GM12865 (cell line): ENCODE measurements at regions not wholly inside any gene's neighbourhood (a gene's known extent, or its start where the extent isn't known, plus 50 kb on each side); places are given as distances from the start of the nearest gene placed in this dataset.

Source experiments
- DNase-seq: peaks from one replicate; pipeline ENCODE4 v3.0.0; 2010; ENCODE audit warnings: low read depth
- H3K4me3 ChIP-seq: 2 replicates; pipeline ENCODE4 v1.5.1; 2011; ENCODE audit warnings: mild to moderate bottlenecking, low read depth, low read length, control low read depth
- CTCF ChIP-seq: IDR thresholded peaks from 2 replicates; pipeline ENCODE4 v1.5.1; 2011; ENCODE audit warnings: low read length, control low read depth, low read depth, inconsistent platforms; ENCODE audit not compliant: insufficient read depth; ENCODE audit errors: missing control alignments

- TF ChIP-seq CTCF, result no peak
- no peak for DNase-seq
These were observed 517.0 kb upstream of the PPP2R3A start for GRCh38 chr3:135448520-135448919.

GRCh38 chr3:135449046-135449445, 516.5 kb upstream of the PPP2R3A start:
- no peak for TF ChIP-seq CTCF
- no peak for DNase-seq
- H3K4me3 ChIP-seq, result no peak overlapping the region

More at GRCh38 chr3:135448520-135448919, 517.0 kb upstream of the PPP2R3A start:
- H3K4me3 ChIP-seq, result no peak overlapping the region

GRCh38 chr3:135451037-135451785, 514.3 kb upstream of the PPP2R3A start:
- no peak overlapping the region for H3K4me3 ChIP-seq
- DNase-seq, result no peak
- no peak for TF ChIP-seq CTCF

GRCh38 chr3:135452881-135453280, 512.6 kb upstream of the PPP2R3A start:
- TF ChIP-seq CTCF, result no peak
- no peak overlapping the region for H3K4me3 ChIP-seq
- no peak for DNase-seq

- no peak for DNase-seq
- H3K4me3 ChIP-seq, result no peak overlapping the region
These were observed 512.2 kb upstream of the PPP2R3A start for GRCh38 chr3:135453326-135453725.

GRCh38 chr3:135454890-135455289, 510.6 kb upstream of the PPP2R3A start:
- no peak for TF ChIP-seq CTCF

More at GRCh38 chr3:135453326-135453725, 512.2 kb upstream of the PPP2R3A start:
- no peak for TF ChIP-seq CTCF

GRCh38 chr3:135456108-135456790, 509.3 kb upstream of the PPP2R3A start:
- DNase-seq, result no peak
- H3K4me3 ChIP-seq, result no peak overlapping the region
- no peak for TF ChIP-seq CTCF

More at GRCh38 chr3:135454890-135455289, 510.6 kb upstream of the PPP2R3A start:
- no peak for DNase-seq
- no peak overlapping the region for H3K4me3 ChIP-seq
